NB4 (cell line): ENCODE measurements at regions not wholly inside any gene's neighbourhood (a gene's known extent, or its start where the extent isn't known, plus 50 kb on each side); places are given as distances from the start of the nearest gene placed in this dataset.

Experiments used
- MAX ChIP-seq: IDR thresholded peaks from 2 replicates; pipeline ENCODE4 v1.6.1; 2011; ENCODE audit warnings: low read depth, low read length
- POLR2A ChIP-seq: IDR thresholded peaks from 2 replicates; pipeline ENCODE4 v1.6.1; 2011; ENCODE audit warnings: mild to moderate bottlenecking; ENCODE audit not compliant: insufficient read length; ENCODE audit errors: extremely low read depth
- TF ChIP-seq, protein P1 (sequence below): IDR thresholded peaks from one replicate; pipeline ENCODE4 v1.5.1; 2012; ENCODE audit warnings: low read depth, low read length

- TF ChIP-seq, protein P1, sequence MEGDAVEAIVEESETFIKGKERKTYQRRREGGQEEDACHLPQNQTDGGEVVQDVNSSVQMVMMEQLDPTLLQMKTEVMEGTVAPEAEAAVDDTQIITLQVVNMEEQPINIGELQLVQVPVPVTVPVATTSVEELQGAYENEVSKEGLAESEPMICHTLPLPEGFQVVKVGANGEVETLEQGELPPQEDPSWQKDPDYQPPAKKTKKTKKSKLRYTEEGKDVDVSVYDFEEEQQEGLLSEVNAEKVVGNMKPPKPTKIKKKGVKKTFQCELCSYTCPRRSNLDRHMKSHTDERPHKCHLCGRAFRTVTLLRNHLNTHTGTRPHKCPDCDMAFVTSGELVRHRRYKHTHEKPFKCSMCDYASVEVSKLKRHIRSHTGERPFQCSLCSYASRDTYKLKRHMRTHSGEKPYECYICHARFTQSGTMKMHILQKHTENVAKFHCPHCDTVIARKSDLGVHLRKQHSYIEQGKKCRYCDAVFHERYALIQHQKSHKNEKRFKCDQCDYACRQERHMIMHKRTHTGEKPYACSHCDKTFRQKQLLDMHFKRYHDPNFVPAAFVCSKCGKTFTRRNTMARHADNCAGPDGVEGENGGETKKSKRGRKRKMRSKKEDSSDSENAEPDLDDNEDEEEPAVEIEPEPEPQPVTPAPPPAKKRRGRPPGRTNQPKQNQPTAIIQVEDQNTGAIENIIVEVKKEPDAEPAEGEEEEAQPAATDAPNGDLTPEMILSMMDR: no peak
- TF ChIP-seq MAX (no peak), POLR2A (no peak)
These were observed 123.6 kb upstream of the STK17B start for GRCh38 chr2:196295005-196295404.
